ENCODE measurements at regions not wholly inside any gene's neighbourhood (a gene's known extent, or its start where the extent isn't known, plus 50 kb on each side); places are given as distances from the start of the nearest gene placed in this dataset.
A peak's percentile ranks its signal among the peaks of the same experiment; 100 is the strongest.
"Not testable (repeated sequence)": the region's sequence is repeated elsewhere in the genome, so short reads cannot be mapped to it uniquely, and the experiment has no call there.

GRCh38 chrX:121876305-121876704 is 828.9 kb downstream of the GLUD2 start:
- DNase-seq = peak; percentile 73

GRCh38 chrX:121877337-121877736 is 829.9 kb downstream of the GLUD2 start:
- not testable (repeated sequence) for DNase-seq

- no peak for DNase-seq
Measured at GRCh38 chrX:121886557-121886956, 839.1 kb downstream of the GLUD2 start.

- no peak for DNase-seq
Measured at GRCh38 chrX:121894756-121895155, 847.3 kb downstream of the GLUD2 start.

GRCh38 chrX:121902463-121902862 is 855.1 kb downstream of the GLUD2 start:
- no peak for DNase-seq

- DNase-seq = no peak
Measured at GRCh38 chrX:121903961-121904360, 856.6 kb downstream of the GLUD2 start.

GRCh38 chrX:121921258-121921657 is 873.8 kb downstream of the GLUD2 start:
- no peak for DNase-seq

- DNase-seq = no peak
Measured at GRCh38 chrX:121931567-121931966, 884.2 kb downstream of the GLUD2 start.

GRCh38 chrX:121932688-121933087 is 885.3 kb downstream of the GLUD2 start:
- DNase-seq = no peak

- DNase-seq = no peak
Measured at GRCh38 chrX:121949041-121949760, 901.8 kb downstream of the GLUD2 start.

GRCh38 chrX:121958886-121959285 is 911.5 kb downstream of the GLUD2 start:
- DNase-seq = peak; percentile 56

GRCh38 chrX:121975671-121976070 is 928.3 kb downstream of the GLUD2 start:
- peak; percentile 44 for DNase-seq

- DNase-seq = peak; percentile 28
Measured at GRCh38 chrX:121987163-121987562, 939.8 kb downstream of the GLUD2 start.

- DNase-seq = no peak
Measured at GRCh38 chrX:121987835-121988234, 940.4 kb downstream of the GLUD2 start.

- no peak for DNase-seq
Measured at GRCh38 chrX:122004127-122004526, 956.7 kb downstream of the GLUD2 start.

- no peak for DNase-seq
Measured at GRCh38 chrX:122026665-122027064, 979.3 kb downstream of the GLUD2 start.

- DNase-seq = peak; percentile 6
Measured at GRCh38 chrX:122046226-122046625, 998.8 kb downstream of the GLUD2 start.

- peak; percentile 53 for DNase-seq
Measured at GRCh38 chrX:122046815-122047214, 999.4 kb downstream of the GLUD2 start.

GRCh38 chrX:122047261-122047660 is 999.9 kb downstream of the GLUD2 start:
- DNase-seq = peak; percentile 42

- no peak for DNase-seq
Measured at GRCh38 chrX:122055460-122055859, 1008.0 kb downstream of the GLUD2 start.

- no peak for DNase-seq
Measured at GRCh38 chrX:122055979-122056715, 1008.7 kb downstream of the GLUD2 start.

- no peak for DNase-seq
Measured at GRCh38 chrX:122076241-122076640, 1028.8 kb downstream of the GLUD2 start.

GRCh38 chrX:122078079-122078478 is 1030.7 kb downstream of the GLUD2 start:
- DNase-seq = no peak

- no peak for DNase-seq
Measured at GRCh38 chrX:122087341-122087740, 1039.9 kb downstream of the GLUD2 start.

Measured in EL (cell line).